ENCODE measurements at regions not wholly inside any gene's neighbourhood (a gene's known extent, or its start where the extent isn't known, plus 50 kb on each side); places are given as distances from the start of the nearest gene placed in this dataset.

- H3K27me3 ChIP-seq (ENCODE audit: control insufficient read depth in 2 of 2, insufficient read depth in 2 of 2, low read length in 2 of 2), result no peaks in the 10 kb centered on the region
- ATAC-seq, result no peak
- DNase-seq (ENCODE audit: extremely low read depth in 1 of 4, low spot score in 3 of 4), result no peak
- FAIRE-seq, result no peak
- intact Hi-C loops (cut with micrococcal nuclease), result no loop called here
- H3K4me1 ChIP-seq (replicated peaks in 1 of 2; ENCODE audit: control insufficient read depth in 2 of 2, insufficient read depth in 2 of 2, low read length in 2 of 2), result no peaks in the 10 kb centered on the region
- no peaks in the 10 kb centered on the region for H3K79me2 ChIP-seq (ENCODE audit: control insufficient read depth, insufficient read depth, low read length)
- POLR2A ChIA-PET, result no interaction called here
- TF ChIP-seq ZNF174 (CRISPR knock-in tag; IDR thresholded peaks at IDR 0.05) (no peak), PYGO2 (tag; IDR thresholded peaks at IDR 0.05) (no peak), ZNF778 (CRISPR knock-in tag; IDR thresholded peaks at IDR 0.05) (no peak), MIER1 (IDR thresholded peaks at IDR 0.05; ENCODE audit: low read depth) (no peak), CCAR2 (IDR thresholded peaks at IDR 0.05; ENCODE audit: low read depth, low read length) (no peak), GTF2F1 (IDR thresholded peaks at IDR 0.05; ENCODE audit: low read depth, low read length) (no peak)
- no peaks in the 10 kb centered on the region for H3K9me1 ChIP-seq (ENCODE audit: control insufficient read depth, insufficient read depth, low read length)
- H3K27ac ChIP-seq (ENCODE audit: extremely low read depth, low read depth, low read length), result no peak overlapping the region
- H3K9me3 ChIP-seq (replicated peaks; ENCODE audit: control insufficient read depth, insufficient read depth, low read depth, low read length), result no peaks in the 10 kb centered on the region
- in situ Hi-C loops (cut with MboI), result no loop called here
- H3K4me3 ChIP-seq, result no peak overlapping the region
- no peak overlapping the region for H3K4me2 ChIP-seq (ENCODE audit: insufficient read depth, low read length)
- H3K9ac ChIP-seq (ENCODE audit: insufficient read depth in 1 of 2, low read depth in 2 of 2, low read length in 2 of 2), result no peak overlapping the region
- CTCF ChIA-PET (ENCODE audit: low intra/inter-chr PET ratio), result no interaction called here
- no peak overlapping the region for H2AFZ ChIP-seq (ENCODE audit: low read depth, low read length)
- no peaks in the 10 kb centered on the region for H4K20me1 ChIP-seq (replicated peaks; ENCODE audit: control insufficient read depth, insufficient read depth, low read length)
- no peaks in the 10 kb centered on the region for H3K36me3 ChIP-seq (ENCODE audit: control insufficient read depth, insufficient read depth, low read length)
- no TSS peak for BruUV-seq (replicated peaks)
Measured at GRCh38 chr3:95084738-95085137, 1021.9 kb downstream of the NSUN3 start.

GRCh38 chr3:95088464-95088863 lies 1025.6 kb downstream of the NSUN3 start:
- FAIRE-seq (no peak), ATAC-seq (no peak), DNase-seq (ENCODE audit: extremely low read depth in 1 of 4, low spot score in 3 of 4) (no peak)
- Histone ChIP-seq H3K27ac (ENCODE audit: extremely low read depth, low read depth, low read length) (no peak overlapping the region), H2AFZ (ENCODE audit: low read depth, low read length) (no peak overlapping the region), H3K4me2 (ENCODE audit: insufficient read depth, low read length) (no peak overlapping the region), H4K20me1 (replicated peaks; ENCODE audit: control insufficient read depth, insufficient read depth, low read length) (no peaks in the 10 kb centered on the region), H3K9me3 (replicated peaks; ENCODE audit: control insufficient read depth, insufficient read depth, low read depth, low read length) (no peaks in the 10 kb centered on the region), H3K9me1 (ENCODE audit: control insufficient read depth, insufficient read depth, low read length) (no peaks in the 10 kb centered on the region), H3K79me2 (ENCODE audit: control insufficient read depth, insufficient read depth, low read length) (no peaks in the 10 kb centered on the region), H3K4me3 (no peak overlapping the region), H3K4me1 (replicated peaks in 1 of 2; ENCODE audit: control insufficient read depth in 2 of 2, insufficient read depth in 2 of 2, low read length in 2 of 2) (no peaks in the 10 kb centered on the region), H3K9ac (ENCODE audit: insufficient read depth in 1 of 2, low read depth in 2 of 2, low read length in 2 of 2) (no peak overlapping the region), H3K36me3 (ENCODE audit: control insufficient read depth, insufficient read depth, low read length) (no peaks in the 10 kb centered on the region), H3K27me3 (ENCODE audit: control insufficient read depth in 2 of 2, insufficient read depth in 2 of 2, low read length in 2 of 2) (no peaks in the 10 kb centered on the region)
- 17% methylated on average over 5 of the region's 5 CpGs for WGBS (ENCODE audit: insufficient coverage, low coverage, missing lambda C conversion rate)
- BruUV-seq (replicated peaks), result no TSS peak
- ChIA-PET POLR2A (no interaction called here), CTCF (ENCODE audit: low intra/inter-chr PET ratio) (no interaction called here)
- no peak for TF ChIP-seq KAT2B (IDR thresholded peaks at IDR 0.05; ENCODE audit: low read depth, low read length)
- no peak for TF ChIP-seq HEY1 (CRISPR knock-in tag; IDR thresholded peaks at IDR 0.05; ENCODE audit: borderline replicate concordance)
- TF ChIP-seq ZBTB2 (IDR thresholded peaks at IDR 0.05), result no peak
- TF ChIP-seq HOMEZ (CRISPR knock-in tag; IDR thresholded peaks at IDR 0.05), result no peak
- intact Hi-C loops (cut with micrococcal nuclease) (no loop called here), in situ Hi-C loops (cut with MboI) (no loop called here)

All from K562 (cell line).